Activated CD8-positive, alpha-beta memory T cell treated with anti-CD3 and anti-CD28 coated beads, Interleukin-2, amount 10 ng/mL, durations not matched to agents 7 days and 5 days (primary cell): ENCODE measurements at regions not wholly inside any gene's neighbourhood (a gene's known extent, or its start where the extent isn't known, plus 50 kb on each side); places are given as distances from the start of the nearest gene placed in this dataset.

Experiments
- ATAC-seq: fragments of 150-1000 bp; cut with Tn5 transposase; one replicate; pipeline ENCODE4 v1.10.0; 2021; ENCODE audit warnings: moderate library complexity
- CTCF ChIA-PET: fragments of 350-600 bp; sonication (Branson Sonifier 250); formaldehyde crosslinking; loops from one replicate; lab custom pipeline; 2021; ENCODE audit warnings: antibody characterized with exemption; lab: Charles Lee
- DNase-seq: peaks from one replicate; pipeline ENCODE4 v3.0.0-alpha.2; 2020
- H3K27ac Mint-ChIP-seq: one replicate; pipeline ENCODE4 v1.8.0; 2021; ENCODE audit warnings: mild to moderate bottlenecking, mixed read lengths
- H3K27me3 Mint-ChIP-seq: one replicate; pipeline ENCODE4 v1.8.0; 2021; ENCODE audit warnings: mixed read lengths
- H3K36me3 Mint-ChIP-seq: one replicate; pipeline ENCODE4 v1.8.0; 2021; ENCODE audit warnings: mild to moderate bottlenecking, mixed read lengths
- H3K4me1 Mint-ChIP-seq: one replicate; pipeline ENCODE4 v1.8.0; 2021; ENCODE audit warnings: mixed read lengths
- H3K4me3 Mint-ChIP-seq: one replicate; pipeline ENCODE4 v1.8.0; 2021; ENCODE audit warnings: mild to moderate bottlenecking, moderate library complexity, mixed read lengths
- H3K9me3 Mint-ChIP-seq: one replicate; pipeline ENCODE4 v1.8.0; 2022; ENCODE audit warnings: low read depth, mixed read lengths

- Mint-ChIP-seq H3K27ac (no peak overlapping the region), H3K4me3 (no peak overlapping the region), H3K9me3 (no peaks in the 10 kb centered on the region), H3K27me3 (peaks cover 4% of the 10 kb centered on the region), H3K4me1 (no peaks in the 10 kb centered on the region), H3K36me3 (no peaks in the 10 kb centered on the region)
- ATAC-seq (no peak), DNase-seq (no peak)
- CTCF ChIA-PET, result no interaction called here
Observed at GRCh38 chr12:5192726-5193125, 149.0 kb downstream of the KCNA5 start.

GRCh38 chr12:5194306-5194705, 150.6 kb downstream of the KCNA5 start:
- CTCF ChIA-PET, result no interaction called here
- no peak overlapping the region for H3K4me3 Mint-ChIP-seq

GRCh38 chr12:5195244-5195643, 151.6 kb downstream of the KCNA5 start:
- no peak overlapping the region for H3K27ac Mint-ChIP-seq
- H3K27me3 Mint-ChIP-seq, result peaks cover 4% of the 10 kb centered on the region
- no peak for ATAC-seq
- H3K36me3 Mint-ChIP-seq, result no peaks in the 10 kb centered on the region
- CTCF ChIA-PET, result no interaction called here
- no peaks in the 10 kb centered on the region for H3K4me1 Mint-ChIP-seq
- H3K4me3 Mint-ChIP-seq, result no peak overlapping the region
- no peaks in the 10 kb centered on the region for H3K9me3 Mint-ChIP-seq
- DNase-seq, result no peak

More at GRCh38 chr12:5194306-5194705, 150.6 kb downstream of the KCNA5 start:
- Mint-ChIP-seq H3K4me1 (no peaks in the 10 kb centered on the region), H3K36me3 (no peaks in the 10 kb centered on the region), H3K9me3 (no peaks in the 10 kb centered on the region), H3K27me3 (peaks cover 4% of the 10 kb centered on the region), H3K27ac (no peak overlapping the region)
- DNase-seq (no peak), ATAC-seq (no peak)

- no peak for ATAC-seq
- H3K27ac Mint-ChIP-seq, result no peak overlapping the region
- DNase-seq, result no peak
- H3K4me1 Mint-ChIP-seq, result no peaks in the 10 kb centered on the region
- H3K4me3 Mint-ChIP-seq, result no peak overlapping the region
- CTCF ChIA-PET, result no interaction called here
- H3K9me3 Mint-ChIP-seq, result no peaks in the 10 kb centered on the region
- no peaks in the 10 kb centered on the region for H3K36me3 Mint-ChIP-seq
- H3K27me3 Mint-ChIP-seq, result peaks cover 4% of the 10 kb centered on the region
Observed at GRCh38 chr12:5195691-5196090, 152.0 kb downstream of the KCNA5 start.

GRCh38 chr12:5197131-5197530, 153.5 kb downstream of the KCNA5 start:
- H3K27me3 Mint-ChIP-seq, result peaks cover 4% of the 10 kb centered on the region
- CTCF ChIA-PET, result no interaction called here
- no peak for ATAC-seq

GRCh38 chr12:5197656-5198055, 154.0 kb downstream of the KCNA5 start:
- DNase-seq, result no peak
- H3K4me3 Mint-ChIP-seq, result no peak overlapping the region
- peaks cover 2% of the 10 kb centered on the region for H3K27me3 Mint-ChIP-seq
- no peak for ATAC-seq
- H3K36me3 Mint-ChIP-seq, result no peaks in the 10 kb centered on the region
- CTCF ChIA-PET, result no interaction called here
- H3K27ac Mint-ChIP-seq, result no peak overlapping the region
- H3K9me3 Mint-ChIP-seq, result no peaks in the 10 kb centered on the region
- no peaks in the 10 kb centered on the region for H3K4me1 Mint-ChIP-seq

More at GRCh38 chr12:5197131-5197530, 153.5 kb downstream of the KCNA5 start:
- DNase-seq, result no peak
- H3K4me1 Mint-ChIP-seq, result no peaks in the 10 kb centered on the region
- H3K27ac Mint-ChIP-seq, result no peak overlapping the region
- no peaks in the 10 kb centered on the region for H3K36me3 Mint-ChIP-seq
- no peaks in the 10 kb centered on the region for H3K9me3 Mint-ChIP-seq
- H3K4me3 Mint-ChIP-seq, result no peak overlapping the region

GRCh38 chr12:5200278-5201087, 156.8 kb downstream of the KCNA5 start:
- no peak for DNase-seq
- CTCF ChIA-PET, result interaction anchor here (0.8 kb wide), 1 partner anchor 10 kb away, joined by 3 read pairs; no protein-coding TSS in a partner anchor

GRCh38 chr12:5201554-5202218, 158.0 kb downstream of the KCNA5 start:
- no peak for ATAC-seq
- peaks cover 2% of the 10 kb centered on the region for H3K27me3 Mint-ChIP-seq
- DNase-seq, result no peak
- no peaks in the 10 kb centered on the region for H3K36me3 Mint-ChIP-seq
- H3K9me3 Mint-ChIP-seq, result no peaks in the 10 kb centered on the region
- no peak overlapping the region for H3K27ac Mint-ChIP-seq
- no peaks in the 10 kb centered on the region for H3K4me1 Mint-ChIP-seq
- CTCF ChIA-PET, result no interaction called here
- no peak overlapping the region for H3K4me3 Mint-ChIP-seq

More at GRCh38 chr12:5200278-5201087, 156.8 kb downstream of the KCNA5 start:
- no peaks in the 10 kb centered on the region for H3K9me3 Mint-ChIP-seq
- peaks cover 2% of the 10 kb centered on the region for H3K27me3 Mint-ChIP-seq
- no peak overlapping the region for H3K27ac Mint-ChIP-seq
- H3K4me3 Mint-ChIP-seq, result no peak overlapping the region
- H3K4me1 Mint-ChIP-seq, result no peaks in the 10 kb centered on the region
- no peaks in the 10 kb centered on the region for H3K36me3 Mint-ChIP-seq
- no peak for ATAC-seq

- DNase-seq, result no peak
- CTCF ChIA-PET, result no interaction called here
- no peak for ATAC-seq
- Mint-ChIP-seq H3K9me3 (no peaks in the 10 kb centered on the region), H3K36me3 (no peaks in the 10 kb centered on the region), H3K27me3 (no peaks in the 10 kb centered on the region), H3K4me3 (no peak overlapping the region), H3K27ac (no peak overlapping the region), H3K4me1 (no peaks in the 10 kb centered on the region)
Observed at GRCh38 chr12:5203274-5203673, 159.6 kb downstream of the KCNA5 start.

GRCh38 chr12:5203720-5204119, 160.0 kb downstream of the KCNA5 start:
- H3K27me3 Mint-ChIP-seq, result no peaks in the 10 kb centered on the region
- H3K4me1 Mint-ChIP-seq, result no peaks in the 10 kb centered on the region
- DNase-seq, result no peak
- CTCF ChIA-PET, result no interaction called here
- no peak overlapping the region for H3K27ac Mint-ChIP-seq
- H3K4me3 Mint-ChIP-seq, result no peak overlapping the region
- H3K9me3 Mint-ChIP-seq, result no peaks in the 10 kb centered on the region
- H3K36me3 Mint-ChIP-seq, result no peaks in the 10 kb centered on the region
- no peak for ATAC-seq

- no peak overlapping the region for H3K4me3 Mint-ChIP-seq
- H3K9me3 Mint-ChIP-seq, result no peaks in the 10 kb centered on the region
- no peaks in the 10 kb centered on the region for H3K36me3 Mint-ChIP-seq
- H3K4me1 Mint-ChIP-seq, result no peaks in the 10 kb centered on the region
- no peaks in the 10 kb centered on the region for H3K27me3 Mint-ChIP-seq
- DNase-seq, result no peak
- ATAC-seq, result no peak
- CTCF ChIA-PET, result no interaction called here
- H3K27ac Mint-ChIP-seq, result no peak overlapping the region
Observed at GRCh38 chr12:5204271-5204670, 160.6 kb downstream of the KCNA5 start.

- no peak for ATAC-seq
Observed at GRCh38 chr12:5204831-5205230, 161.2 kb downstream of the KCNA5 start.

GRCh38 chr12:5206401-5207175, 162.9 kb downstream of the KCNA5 start:
- Mint-ChIP-seq H3K27ac (no peak overlapping the region), H3K36me3 (no peaks in the 10 kb centered on the region), H3K4me3 (no peak overlapping the region), H3K9me3 (no peaks in the 10 kb centered on the region), H3K27me3 (no peaks in the 10 kb centered on the region), H3K4me1 (no peaks in the 10 kb centered on the region)
- ATAC-seq, result no peak
- CTCF ChIA-PET, result no interaction called here
- DNase-seq, result no peak

More at GRCh38 chr12:5204831-5205230, 161.2 kb downstream of the KCNA5 start:
- no peak overlapping the region for H3K27ac Mint-ChIP-seq
- CTCF ChIA-PET, result no interaction called here
- no peaks in the 10 kb centered on the region for H3K36me3 Mint-ChIP-seq
- no peak for DNase-seq
- no peaks in the 10 kb centered on the region for H3K4me1 Mint-ChIP-seq
- H3K27me3 Mint-ChIP-seq, result no peaks in the 10 kb centered on the region
- no peaks in the 10 kb centered on the region for H3K9me3 Mint-ChIP-seq
- no peak overlapping the region for H3K4me3 Mint-ChIP-seq
